Thyroid gland (tissue), 4 donors: ENCODE measurements at regions not wholly inside any gene's neighbourhood (a gene's known extent, or its start where the extent isn't known, plus 50 kb on each side); places are given as distances from the start of the nearest gene placed in this dataset.

ENCODE experiments used
- DNase-seq, 2 donors: peaks; one replicate each; pipeline ENCODE4 v3.0.0-alpha.2; 2019
- H3K27ac ChIP-seq, 3 donors: fragments of 200-600 bp; sonication (generic); 1 replicate in 2 of 3; 2 replicates in 1 of 3; pipeline ENCODE4 v1.5.1; 2016 to 2019; ENCODE audit warnings: mild to moderate bottlenecking in 1 of 3, moderate library complexity in 1 of 3
- H3K27me3 ChIP-seq: fragments of 200-600 bp; sonication (generic); one replicate; pipeline ENCODE4 v1.5.1; 2019
- H3K36me3 ChIP-seq, 2 donors: fragments of 200-600 bp; sonication (generic); one replicate each; pipeline ENCODE4 v1.5.1; 2016 to 2019
- H3K4me1 ChIP-seq, 2 donors: fragments of 200-600 bp; sonication (generic); one replicate each; pipeline ENCODE4 v1.5.1; 2017 to 2019
- H3K4me3 ChIP-seq, 3 donors: fragments of 200-600 bp; sonication (generic); replicated peaks in 1 of 3; 1 replicate in 2 of 3; 2 replicates in 1 of 3; pipeline ENCODE4 v1.5.1; 2016; ENCODE audit warnings: mild to moderate bottlenecking in 1 of 3
- H3K9me3 ChIP-seq: fragments of 200-600 bp; sonication (generic); one replicate; pipeline ENCODE4 v1.5.1; 2017
- POLR2A ChIP-seq, 2 donors: fragments of 450-650 bp; IDR thresholded peaks; one replicate each; pipeline ENCODE4 v1.6.1; 2017; ENCODE audit warnings: antibody characterized with exemption in 2 of 2, mild to moderate bottlenecking in 2 of 2, moderate library complexity in 1 of 2
- WGBS, 2 donors: methylation state at CpG; one replicate each; pipeline ENCODE4 v1.1.5; 2017; 5-methylcytosine and 5-hydroxymethylcytosine counted together
- intact Hi-C: fragments of 100-400 bp; cut with DNase I; formaldehyde crosslinking; loops from one replicate; pipeline ENCODE4 v1.15.1; 2023
- TF ChIP-seq, protein P1 (sequence below), 6 experiments: fragments of 200-600 bp in 3 of 6; fragments of 450-650 bp in 3 of 6; sonication (generic) in 3 of 6; IDR thresholded peaks; one replicate each; pipeline ENCODE4 v1.5.1; 2016 to 2019; ENCODE audit warnings: antibody characterized with exemption in 6 of 6, mild to moderate bottlenecking in 2 of 6, inconsistent platforms in 1 of 6, moderate library complexity in 1 of 6

GRCh38 chr16:80107900-80108299 is 432.9 kb upstream of the DYNLRB2 start:
- Histone ChIP-seq H3K36me3 (no peaks in the 10 kb centered on the region), H3K4me1 (peaks cover 0 to 6% of the 10 kb centered on the region in 2 donors), H3K4me3 (no peak overlapping the region), H3K9me3 (no peaks in the 10 kb centered on the region), H3K27ac (no peak overlapping the region), H3K27me3 (no peaks in the 10 kb centered on the region)
- DNase-seq, result no peak
- TF ChIP-seq, protein P1, sequence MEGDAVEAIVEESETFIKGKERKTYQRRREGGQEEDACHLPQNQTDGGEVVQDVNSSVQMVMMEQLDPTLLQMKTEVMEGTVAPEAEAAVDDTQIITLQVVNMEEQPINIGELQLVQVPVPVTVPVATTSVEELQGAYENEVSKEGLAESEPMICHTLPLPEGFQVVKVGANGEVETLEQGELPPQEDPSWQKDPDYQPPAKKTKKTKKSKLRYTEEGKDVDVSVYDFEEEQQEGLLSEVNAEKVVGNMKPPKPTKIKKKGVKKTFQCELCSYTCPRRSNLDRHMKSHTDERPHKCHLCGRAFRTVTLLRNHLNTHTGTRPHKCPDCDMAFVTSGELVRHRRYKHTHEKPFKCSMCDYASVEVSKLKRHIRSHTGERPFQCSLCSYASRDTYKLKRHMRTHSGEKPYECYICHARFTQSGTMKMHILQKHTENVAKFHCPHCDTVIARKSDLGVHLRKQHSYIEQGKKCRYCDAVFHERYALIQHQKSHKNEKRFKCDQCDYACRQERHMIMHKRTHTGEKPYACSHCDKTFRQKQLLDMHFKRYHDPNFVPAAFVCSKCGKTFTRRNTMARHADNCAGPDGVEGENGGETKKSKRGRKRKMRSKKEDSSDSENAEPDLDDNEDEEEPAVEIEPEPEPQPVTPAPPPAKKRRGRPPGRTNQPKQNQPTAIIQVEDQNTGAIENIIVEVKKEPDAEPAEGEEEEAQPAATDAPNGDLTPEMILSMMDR (IDR thresholded peaks at IDR 0.05), result no peak
- no peak for TF ChIP-seq POLR2A (IDR thresholded peaks at IDR 0.05)
- 85 to 89% methylated on average over 3 of the region's 3 CpGs for WGBS, 2 donors
- intact Hi-C loops, result no loop called here

DNA sequence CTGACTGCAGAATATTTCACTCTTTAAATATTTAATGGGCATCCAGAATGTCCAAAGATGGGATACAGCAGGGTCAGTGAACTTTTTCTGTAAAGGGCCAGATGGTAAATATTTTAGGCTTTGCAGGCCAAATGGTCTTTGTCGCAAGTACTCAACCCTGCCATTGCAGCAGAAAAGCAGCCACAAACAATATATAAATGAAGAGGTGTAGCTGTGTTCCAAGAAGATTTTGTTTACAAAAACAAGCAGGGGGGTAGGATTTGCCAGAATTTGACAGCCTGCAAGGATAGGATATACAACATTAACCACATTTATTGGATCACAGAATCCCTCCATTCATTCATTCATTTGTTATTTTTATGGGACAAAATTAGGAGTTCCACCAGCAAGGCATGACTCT is 435.0 kb upstream of the DYNLRB2 start:
- Histone ChIP-seq H3K4me3 (no peak overlapping the region), H3K27ac (no peak overlapping the region), H3K4me1 (peaks cover 0 to 6% of the 10 kb centered on the region in 2 donors), H3K27me3 (no peaks in the 10 kb centered on the region), H3K36me3 (no peaks in the 10 kb centered on the region), H3K9me3 (no peaks in the 10 kb centered on the region)
- 95 to 100% methylated on average over 1 of the region's 1 CpG for WGBS, 2 donors
- DNase-seq, result no peak
- intact Hi-C loops, result no loop called here
- no peak for TF ChIP-seq POLR2A (IDR thresholded peaks at IDR 0.05)
- TF ChIP-seq, protein P1 (IDR thresholded peaks at IDR 0.05), result no peak

- Histone ChIP-seq H3K4me3 (no peak overlapping the region), H3K27ac (no peak overlapping the region), H3K4me1 (peaks cover 0 to 6% of the 10 kb centered on the region in 2 donors), H3K36me3 (no peaks in the 10 kb centered on the region), H3K9me3 (no peaks in the 10 kb centered on the region), H3K27me3 (no peaks in the 10 kb centered on the region)
- intact Hi-C loops, result no loop called here
- DNase-seq, result peak in 1 of 2 donors; percentile 2
- 56 to 57% methylated on average over 5 of the region's 5 CpGs for WGBS, 2 donors
- TF ChIP-seq, protein P1 (IDR thresholded peaks at IDR 0.05), result no peak
- TF ChIP-seq POLR2A (IDR thresholded peaks at IDR 0.05), result no peak
Observed at GRCh38 chr16:80105160-80105559, 435.6 kb upstream of the DYNLRB2 start.

GRCh38 chr16:80104401-80104800 is 436.4 kb upstream of the DYNLRB2 start:
- Histone ChIP-seq H3K27ac (no peak overlapping the region), H3K4me1 (peaks cover 0 to 6% of the 10 kb centered on the region in 2 donors), H3K4me3 (no peak overlapping the region), H3K27me3 (no peaks in the 10 kb centered on the region), H3K36me3 (no peaks in the 10 kb centered on the region), H3K9me3 (no peaks in the 10 kb centered on the region)
- TF ChIP-seq POLR2A (IDR thresholded peaks at IDR 0.05), result no peak
- TF ChIP-seq, protein P1 (IDR thresholded peaks at IDR 0.05), result no peak
- no peak for DNase-seq
- WGBS, 2 donors, result 89 to 92% methylated on average over 3 of the region's 3 CpGs
- intact Hi-C loops, result no loop called here

DNA sequence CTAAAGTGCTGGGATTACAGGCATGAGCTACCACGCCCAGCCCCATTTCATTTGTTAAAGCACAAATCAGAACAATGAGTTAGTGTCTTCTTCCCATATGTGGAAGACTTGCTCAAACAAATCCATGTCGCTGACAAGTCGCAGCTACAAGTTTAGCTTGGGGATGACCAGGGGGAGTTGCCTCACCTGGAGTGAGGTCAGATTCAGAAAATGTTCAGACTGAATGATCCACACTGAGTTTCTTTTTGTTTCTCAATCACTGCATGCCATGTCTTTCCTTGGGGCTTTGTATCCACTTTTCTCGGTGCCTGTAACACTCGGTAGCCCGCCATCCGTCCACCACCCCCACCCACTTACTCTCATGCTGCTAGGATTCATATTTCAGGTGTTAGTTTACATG is 437.3 kb upstream of the DYNLRB2 start:
- intact Hi-C loops, result no loop called here
- 93 to 94% methylated on average over 7 of the region's 7 CpGs for WGBS, 2 donors

More for the DNA sequence above, 437.3 kb upstream of the DYNLRB2 start:
- no peak overlapping the region for H3K4me3 ChIP-seq
- H3K4me1 ChIP-seq, result peaks cover 0 to 6% of the 10 kb centered on the region in 2 donors
- H3K27ac ChIP-seq, result no peak overlapping the region
- H3K9me3 ChIP-seq, result no peaks in the 10 kb centered on the region
- H3K36me3 ChIP-seq, result no peaks in the 10 kb centered on the region
- no peaks in the 10 kb centered on the region for H3K27me3 ChIP-seq
- DNase-seq, result no peak
- TF ChIP-seq, protein P1 (IDR thresholded peaks at IDR 0.05), result no peak
- no peak for TF ChIP-seq POLR2A (IDR thresholded peaks at IDR 0.05)
